Hepatocyte (in vitro differentiated cells): ENCODE measurements at regions not wholly inside any gene's neighbourhood (a gene's known extent, or its start where the extent isn't known, plus 50 kb on each side); places are given as distances from the start of the nearest gene placed in this dataset.

Experiments
- DNase-seq: peaks from one replicate; pipeline ENCODE4 v3.0.0-alpha.2; 2016; ENCODE audit warnings: low spot score
- H2AFZ ChIP-seq: fragments of 200-600 bp; sonication (generic); 2 replicates; pipeline ENCODE4 v1.6.0; 2016; ENCODE audit warnings: antibody characterized with exemption, mild to moderate bottlenecking
- H3K27ac ChIP-seq: fragments of 200-600 bp; sonication (generic); 2 replicates; pipeline ENCODE4 v1.5.1; 2016; ENCODE audit warnings: mild to moderate bottlenecking
- H3K27me3 ChIP-seq: fragments of 200-600 bp; sonication (generic); 2 replicates; pipeline ENCODE4 v1.6.1; 2016
- H3K36me3 ChIP-seq: fragments of 200-600 bp; sonication (generic); replicated peaks from 2 replicates; pipeline ENCODE4 v1.5.1; 2016; ENCODE audit warnings: low read depth; ENCODE audit not compliant: insufficient read depth
- H3K4me1 ChIP-seq: fragments of 200-600 bp; sonication (generic); 2 replicates; pipeline ENCODE4 v1.5.1; 2016; ENCODE audit warnings: mild to moderate bottlenecking, moderate library complexity; ENCODE audit not compliant: insufficient read depth
- H3K4me2 ChIP-seq: fragments of 200-600 bp; sonication (generic); 2 replicates; pipeline ENCODE4 v1.6.0; 2016
- H3K4me3 ChIP-seq: fragments of 200-600 bp; sonication (generic); 2 replicates; pipeline ENCODE4 v1.5.1; 2016; ENCODE audit warnings: mild to moderate bottlenecking
- H3K79me2 ChIP-seq: fragments of 200-600 bp; sonication (generic); 2 replicates; pipeline ENCODE4 v1.6.0; 2017; ENCODE audit warnings: mild to moderate bottlenecking
- H3K9me2 ChIP-seq: fragments of 200-600 bp; sonication (generic); replicated peaks from 2 replicates; pipeline ENCODE4 v1.6.0; 2017; ENCODE audit warnings: mild to moderate bottlenecking; ENCODE audit not compliant: insufficient read depth
- H3K9me3 ChIP-seq: fragments of 200-600 bp; sonication (generic); 2 replicates; pipeline ENCODE4 v1.5.1; 2016; ENCODE audit warnings: low read depth, mild to moderate bottlenecking
- H4K20me1 ChIP-seq: fragments of 200-600 bp; sonication (generic); 2 replicates; pipeline ENCODE4 v1.6.0; 2016; ENCODE audit warnings: mild to moderate bottlenecking; ENCODE audit not compliant: insufficient read depth, poor library complexity, severe bottlenecking
- CTCF ChIP-seq: fragments of 200-600 bp; sonication (generic); IDR thresholded peaks from 2 replicates; pipeline ENCODE4 v1.5.1; 2016; ENCODE audit warnings: antibody characterized with exemption, mild to moderate bottlenecking; ENCODE audit not compliant: poor library complexity
- EZH2 ChIP-seq: fragments of 200-600 bp; sonication (generic); IDR thresholded peaks from 2 replicates; pipeline ENCODE4 v1.6.1; 2016; ENCODE audit warnings: antibody characterized with exemption, mild to moderate bottlenecking, borderline replicate concordance
- EZH2phosphoT487 ChIP-seq: fragments of 200-600 bp; sonication (generic); IDR thresholded peaks from one replicate; pipeline ENCODE4 v1.6.1; 2018; ENCODE audit warnings: antibody characterized with exemption, mild to moderate bottlenecking, low read depth, moderate library complexity; ENCODE audit not compliant: unreplicated experiment, severe bottlenecking
- WGBS: methylation state at CpG from one replicate; pipeline ENCODE4 v1.1.6; 2016; ENCODE audit warnings: low lambda C conversion rate; ENCODE audit errors: missing lambda C conversion rate; 5-methylcytosine and 5-hydroxymethylcytosine counted together

DNA sequence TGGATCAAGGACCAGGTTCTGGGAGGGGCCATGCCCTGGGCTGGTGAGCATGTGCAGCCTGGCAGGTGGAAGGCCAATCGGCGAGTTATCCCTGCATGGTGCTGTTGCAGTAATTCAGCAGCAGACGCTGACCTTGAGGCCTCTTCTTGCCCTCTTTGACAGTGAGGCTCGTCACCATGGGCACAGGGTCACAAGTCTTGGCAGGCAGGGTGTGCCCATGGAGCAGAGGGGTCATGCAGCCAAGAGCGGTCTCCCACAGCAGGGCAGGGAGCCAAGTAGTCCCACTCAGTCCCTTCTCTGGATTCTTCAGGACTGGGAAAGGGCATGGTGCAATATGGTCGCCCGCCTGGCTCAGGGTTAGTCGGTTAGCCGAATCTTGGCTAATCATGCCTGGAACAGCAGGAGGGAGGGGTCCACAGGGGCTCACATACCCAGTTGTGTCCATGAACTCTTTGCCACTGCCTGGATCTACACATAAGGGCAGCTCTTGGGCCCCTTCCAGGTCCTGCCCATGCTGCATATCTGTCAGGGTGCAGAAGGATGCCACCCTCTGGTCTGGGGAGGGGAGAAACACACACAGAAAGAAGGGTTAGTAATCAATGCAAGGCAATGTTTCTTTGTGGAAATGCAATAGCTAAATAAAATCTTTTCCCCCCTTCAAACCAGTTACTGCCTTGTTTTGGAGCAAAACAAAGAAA lies 226.8 kb downstream of the SIPA1L2 start:
- H3K4me1 ChIP-seq = no peaks in the 10 kb centered on the region
- H3K9me3 ChIP-seq = no peaks in the 10 kb centered on the region
- no peaks in the 10 kb centered on the region for H3K27me3 ChIP-seq
- no peak overlapping the region for H3K4me3 ChIP-seq
- H3K9me2 ChIP-seq = no peaks in the 10 kb centered on the region
- no peaks in the 10 kb centered on the region for H4K20me1 ChIP-seq
- WGBS = 98% methylated on average over 9 of the region's 9 CpGs
- H3K27ac ChIP-seq = no peak overlapping the region
- H2AFZ ChIP-seq = no peak overlapping the region
- TF ChIP-seq CTCF (no peak), EZH2phosphoT487 (no peak), EZH2 (no peak)
- no peaks in the 10 kb centered on the region for H3K79me2 ChIP-seq
- H3K36me3 ChIP-seq = peaks cover 7% of the 10 kb centered on the region
- DNase-seq = no peak
- no peak overlapping the region for H3K4me2 ChIP-seq

GRCh38 chr1:232398823-232399222 lies 231.1 kb downstream of the SIPA1L2 start:
- 96% methylated on average over 12 of the region's 12 CpGs for WGBS
- Histone ChIP-seq H3K9me3 (no peaks in the 10 kb centered on the region), H3K27ac (no peak overlapping the region), H3K4me1 (no peaks in the 10 kb centered on the region), H2AFZ (no peak overlapping the region), H4K20me1 (no peaks in the 10 kb centered on the region), H3K4me2 (no peak overlapping the region), H3K4me3 (no peak overlapping the region), H3K79me2 (no peaks in the 10 kb centered on the region), H3K9me2 (peaks cover 3% of the 10 kb centered on the region), H3K27me3 (no peaks in the 10 kb centered on the region), H3K36me3 (peaks cover 7% of the 10 kb centered on the region)
- no peak for DNase-seq
- TF ChIP-seq CTCF (no peak), EZH2 (no peak), EZH2phosphoT487 (no peak)

DNA sequence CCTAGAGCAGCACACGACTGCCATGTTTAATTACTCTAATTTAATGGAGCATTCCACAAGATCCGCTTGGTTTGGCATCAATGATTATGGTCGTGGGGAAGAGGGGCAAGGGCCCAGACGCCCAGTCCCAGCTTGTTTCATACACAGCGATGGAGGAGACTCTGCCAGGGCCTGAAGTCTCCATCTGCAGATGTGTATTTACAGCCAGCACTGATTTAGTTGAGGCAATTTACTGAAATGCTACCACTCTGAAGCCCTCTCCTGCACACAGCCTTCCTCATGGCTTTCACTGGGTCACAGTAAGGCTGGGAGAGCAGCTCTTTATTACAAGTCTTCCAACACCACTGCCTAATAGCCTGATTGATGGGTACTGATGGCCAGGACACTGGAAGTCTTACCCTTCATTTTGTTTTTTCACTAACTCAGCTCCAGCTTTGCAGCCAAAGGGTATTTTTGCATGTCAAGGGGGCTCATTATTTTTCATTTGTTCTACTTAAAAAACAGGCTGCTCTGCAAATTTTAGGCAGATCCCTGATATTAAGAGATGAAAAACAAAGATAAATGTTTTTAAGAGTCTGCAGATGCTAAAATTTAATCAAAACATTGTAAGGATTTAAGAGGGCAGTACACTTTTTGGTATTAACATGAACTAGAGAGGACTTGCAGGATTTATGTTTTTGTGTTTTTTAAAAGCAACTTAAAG lies 236.3 kb downstream of the SIPA1L2 start:
- no peaks in the 10 kb centered on the region for H3K36me3 ChIP-seq
- H3K79me2 ChIP-seq = no peaks in the 10 kb centered on the region
- no peaks in the 10 kb centered on the region for H3K4me1 ChIP-seq
- WGBS = 86% methylated on average over 5 of the region's 5 CpGs
- H3K27ac ChIP-seq = no peak overlapping the region
- no peak overlapping the region for H3K4me3 ChIP-seq
- TF ChIP-seq CTCF (no peak), EZH2 (no peak), EZH2phosphoT487 (no peak)
- H2AFZ ChIP-seq = no peak overlapping the region
- H3K9me2 ChIP-seq = peaks cover 3% of the 10 kb centered on the region
- no peaks in the 10 kb centered on the region for H4K20me1 ChIP-seq
- H3K4me2 ChIP-seq = no peak overlapping the region
- no peaks in the 10 kb centered on the region for H3K9me3 ChIP-seq
- no peaks in the 10 kb centered on the region for H3K27me3 ChIP-seq
- no peak for DNase-seq
